ENCODE measurements at regions not wholly inside any gene's neighbourhood (a gene's known extent, or its start where the extent isn't known, plus 50 kb on each side); places are given as distances from the start of the nearest gene placed in this dataset.
A peak's percentile ranks its signal among the peaks of the same experiment; 100 is the strongest.
"Not testable (repeated sequence)": the region's sequence is repeated elsewhere in the genome, so short reads cannot be mapped to it uniquely, and the experiment has no call there.

- DNase-seq: no peak
These were observed 561.9 kb downstream of the FLRT2 start for GRCh38 chr14:86091811-86092210.

DNA sequence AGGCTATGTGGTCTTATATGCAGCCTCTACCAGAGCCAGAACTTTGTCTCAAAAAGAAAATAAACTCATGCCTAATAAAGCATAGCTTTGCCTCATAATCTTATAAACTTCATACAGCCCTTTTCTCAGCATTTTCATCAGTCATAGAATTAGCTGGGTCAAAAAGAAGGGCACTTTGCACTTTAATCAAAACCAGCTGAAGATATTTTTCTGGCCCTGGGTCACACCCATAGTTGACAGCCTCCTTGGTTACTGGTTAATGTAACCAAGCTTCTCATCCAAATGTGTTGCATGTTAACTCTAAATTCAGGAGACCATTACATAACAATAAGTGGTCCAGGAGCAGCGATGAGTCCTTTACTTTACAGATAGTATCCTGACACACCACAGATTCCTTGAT, 558.2 kb downstream of the FLRT2 start:
- DNase-seq: no peak

- DNase-seq: peak; percentile 32
These were observed 557.4 kb downstream of the FLRT2 start for GRCh38 chr14:86087377-86087776.

- DNase-seq: peak; percentile 32
These were observed 557.0 kb downstream of the FLRT2 start for GRCh38 chr14:86086962-86087361.

DNA sequence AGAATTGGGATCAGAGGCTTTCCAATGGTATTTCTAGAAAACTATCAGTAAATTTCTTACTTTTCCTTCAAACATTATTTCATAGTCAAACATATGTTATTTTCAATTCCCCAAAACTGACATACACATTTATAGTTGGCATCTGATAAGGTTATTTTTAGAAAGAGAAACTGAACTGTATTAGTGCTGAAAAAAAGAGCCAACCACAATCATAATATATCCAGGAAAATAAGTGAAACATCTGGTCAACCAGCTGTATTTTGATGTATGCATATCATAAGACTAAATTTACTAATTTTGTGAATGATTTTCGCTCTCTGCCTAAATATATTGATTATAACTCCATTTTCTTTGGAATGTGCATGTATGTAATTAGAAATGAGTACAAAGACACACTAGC, 554.2 kb downstream of the FLRT2 start:
- no peak for DNase-seq

- no peak for DNase-seq
These were observed 553.7 kb downstream of the FLRT2 start for GRCh38 chr14:86083616-86084015.

- no peak for DNase-seq
These were observed 542.4 kb downstream of the FLRT2 start for GRCh38 chr14:86072116-86072894.

DNA sequence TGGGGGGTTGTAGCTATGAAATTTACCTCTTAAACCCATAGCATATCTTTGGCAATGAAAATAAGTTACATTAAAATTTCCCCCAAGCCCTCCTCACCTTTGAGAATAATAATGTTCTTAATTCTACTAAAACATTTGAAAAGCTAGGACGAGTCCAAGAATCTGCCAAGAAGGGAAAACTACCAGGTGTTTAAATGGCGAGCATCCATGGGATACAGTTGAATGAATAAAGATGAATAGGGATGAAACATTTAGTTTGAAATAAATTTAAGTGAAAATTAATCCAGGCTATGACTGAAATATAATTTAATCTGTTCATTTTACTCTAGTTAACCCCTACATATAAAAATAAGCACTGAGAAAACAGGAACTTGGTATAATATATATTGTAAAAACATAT, 536.7 kb downstream of the FLRT2 start:
- no peak for DNase-seq

GRCh38 chr14:86065407-86065806, 535.5 kb downstream of the FLRT2 start:
- no peak for DNase-seq

- DNase-seq: not testable (repeated sequence)
These were observed 534.7 kb downstream of the FLRT2 start for GRCh38 chr14:86064595-86064994.

GRCh38 chr14:86057018-86057667, 527.2 kb downstream of the FLRT2 start:
- DNase-seq: peak; percentile 48

DNA sequence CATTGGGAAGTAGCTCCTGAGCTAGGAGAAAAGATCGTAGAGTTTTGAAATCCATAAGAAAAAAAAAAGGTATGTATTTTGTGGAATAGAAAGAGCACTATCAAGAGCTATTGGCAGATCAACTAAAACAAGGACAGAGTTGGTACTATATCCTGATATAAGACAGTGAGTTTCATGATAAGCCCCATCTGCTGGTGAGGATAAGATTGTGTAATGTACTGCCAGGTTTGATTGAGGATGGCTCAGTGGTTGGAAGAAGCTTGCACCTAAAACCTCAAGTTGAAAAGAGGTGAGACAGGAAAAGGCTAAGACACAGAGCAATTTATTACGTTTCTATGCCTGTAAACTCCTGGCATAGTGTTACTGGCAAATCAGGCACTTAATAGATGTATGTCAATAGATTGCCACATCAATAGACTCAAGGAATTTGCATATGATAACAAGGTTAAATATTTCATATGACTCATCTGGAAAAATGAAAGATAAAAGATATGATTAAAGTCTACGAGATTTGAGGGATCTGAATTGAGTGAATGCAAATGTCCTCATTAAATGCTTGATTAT, 525.6 kb downstream of the FLRT2 start:
- peak; percentile 26 for DNase-seq

- no peak for DNase-seq
These were observed 522.9 kb downstream of the FLRT2 start for GRCh38 chr14:86052868-86053267.

- no peak for DNase-seq
These were observed 520.8 kb downstream of the FLRT2 start for GRCh38 chr14:86050757-86051156.

- no peak for DNase-seq
These were observed 520.2 kb downstream of the FLRT2 start for GRCh38 chr14:86050072-86050683.

- no peak for DNase-seq
These were observed 509.2 kb downstream of the FLRT2 start for GRCh38 chr14:86039176-86039575.

GRCh38 chr14:86038387-86039042, 508.6 kb downstream of the FLRT2 start:
- peak; percentile 5 for DNase-seq

- no peak for DNase-seq
These were observed 505.9 kb downstream of the FLRT2 start for GRCh38 chr14:86035882-86036281.

GRCh38 chr14:86027990-86028389, 498.0 kb downstream of the FLRT2 start:
- DNase-seq: no peak

GRCh38 chr14:86027144-86027543, 497.2 kb downstream of the FLRT2 start:
- no peak for DNase-seq

DNA sequence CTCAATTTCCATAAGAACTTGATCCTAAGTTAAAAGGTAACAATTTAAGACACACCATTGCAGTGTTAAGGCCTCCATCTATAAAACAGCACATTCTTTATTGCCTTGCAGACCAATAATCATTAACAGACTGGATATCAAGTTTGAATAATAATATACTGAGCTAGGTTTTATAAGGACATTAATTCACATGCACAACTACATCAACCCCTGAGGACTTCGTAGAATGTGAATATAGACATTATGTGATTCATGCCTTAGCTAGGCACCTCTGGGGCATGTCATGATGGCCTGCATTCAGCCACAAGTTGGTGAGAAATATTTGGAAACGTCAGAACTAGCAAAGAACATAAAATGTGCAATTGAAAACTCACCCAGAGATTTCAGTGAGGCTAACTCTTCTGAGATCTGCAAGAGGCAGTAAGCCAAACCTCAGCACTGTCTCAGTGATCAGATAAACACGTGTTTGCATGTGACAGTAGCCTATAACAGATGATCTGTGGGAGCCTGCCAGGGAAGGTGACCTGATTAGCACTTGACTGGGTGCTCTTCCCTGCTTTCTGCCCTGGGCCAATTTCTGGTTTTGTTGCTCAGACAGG, 492.2 kb downstream of the FLRT2 start:
- no peak for DNase-seq

DNA sequence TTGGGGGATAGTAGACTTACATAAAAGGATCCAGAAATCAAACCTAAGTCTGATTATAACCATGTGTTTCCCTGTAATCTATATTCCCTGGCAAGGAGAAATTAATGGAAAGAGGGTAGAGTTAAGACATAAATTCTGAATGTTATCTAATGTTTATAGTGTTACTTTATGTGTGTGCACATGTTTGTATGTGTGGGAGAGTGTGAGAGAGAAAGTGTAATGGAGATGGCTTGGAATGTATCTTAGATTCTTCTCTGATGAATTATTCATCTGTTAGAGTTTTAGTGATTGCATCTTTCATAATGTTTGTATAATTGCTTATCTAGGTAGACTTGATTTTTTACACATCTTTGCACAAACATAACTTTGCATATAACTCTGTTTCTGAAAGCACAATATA, 490.9 kb downstream of the FLRT2 start:
- no peak for DNase-seq

- no peak for DNase-seq
These were observed 486.0 kb downstream of the FLRT2 start for GRCh38 chr14:86015941-86016340.

Measured in NCI-H345 (cell line).